Stimulated activated CD8-positive, alpha-beta memory T cell treated with anti-CD3 and anti-CD28 coated beads, Interleukin-7, amount 100 ng/mL, for 4 hours (primary cell): ENCODE measurements at regions not wholly inside any gene's neighbourhood (a gene's known extent, or its start where the extent isn't known, plus 50 kb on each side); places are given as distances from the start of the nearest gene placed in this dataset.
"Not testable (repeated sequence)": the region's sequence is repeated elsewhere in the genome, so short reads cannot be mapped to it uniquely, and the experiment has no call there.

ENCODE experiments used
- DNase-seq, 2 donors: peaks; one replicate each; pipeline ENCODE4 v3.0.0-alpha.2; 2020; ENCODE audit warnings: low read depth in 2 of 2

- no peak for DNase-seq
These were observed 822.1 kb downstream of the BRD1 start for GRCh38 chr22:49005557-49005956.

DNA sequence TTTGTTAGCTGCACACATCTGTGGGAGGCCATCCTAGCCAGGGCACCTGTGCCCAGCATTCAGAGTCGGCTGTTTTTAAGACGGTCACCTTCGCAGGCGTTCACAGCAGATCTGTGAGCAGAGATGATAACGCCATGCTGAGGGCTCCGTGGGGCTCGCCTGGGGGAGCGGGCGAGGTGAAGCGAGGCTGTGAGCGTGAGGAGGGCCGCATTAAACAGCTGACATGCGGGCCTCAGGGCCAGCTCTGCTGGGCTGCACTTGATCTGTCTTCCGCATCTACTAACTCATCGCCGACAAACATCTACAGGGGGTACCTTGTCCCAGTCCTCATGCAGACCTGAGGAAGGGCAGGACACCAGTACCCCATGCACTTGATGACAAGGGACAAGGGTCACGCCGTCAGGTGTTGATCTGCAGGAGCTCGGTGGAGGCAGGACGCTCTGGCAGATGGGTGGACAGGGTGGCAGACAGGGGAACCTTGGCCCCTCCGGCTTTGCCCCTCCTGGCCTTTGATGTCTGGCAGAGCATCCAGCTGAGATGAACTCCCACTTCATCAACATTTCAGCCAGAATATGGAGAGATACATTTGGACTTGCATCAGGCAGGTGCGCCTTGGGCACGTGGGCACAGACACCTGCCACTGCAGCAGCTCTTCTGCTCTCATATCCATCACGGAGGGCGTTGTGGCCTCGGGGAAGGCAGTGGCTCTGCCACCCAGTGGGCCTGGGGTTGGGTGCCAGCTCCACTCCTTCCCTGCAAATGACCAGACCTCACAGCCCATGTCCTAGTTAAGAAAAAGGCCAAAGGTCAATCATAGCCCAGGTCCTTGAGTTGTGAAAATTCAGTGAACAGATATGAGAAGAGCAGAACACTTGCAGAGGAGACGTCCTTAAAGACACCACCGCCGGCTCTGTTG is 822.9 kb downstream of the BRD1 start:
- DNase-seq, result no peak

DNA sequence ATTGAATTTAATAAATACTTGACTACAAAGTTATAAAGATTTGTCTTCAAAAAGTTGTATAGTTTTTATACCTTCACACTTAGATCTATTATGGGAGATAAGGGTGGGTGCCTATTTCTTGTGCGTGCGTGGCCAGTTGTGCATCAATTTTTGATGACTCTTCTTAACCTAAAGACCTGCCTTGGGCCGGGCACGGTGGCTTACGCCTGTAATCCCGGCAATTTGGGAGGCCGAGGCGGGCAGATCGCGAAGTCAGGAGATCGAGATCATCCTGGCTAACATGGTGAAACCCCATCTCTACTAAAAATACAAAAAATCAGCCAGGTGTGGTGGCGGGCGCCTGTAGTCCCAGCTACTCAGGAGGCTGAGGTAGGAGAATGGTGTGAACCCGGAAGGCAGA is 830.1 kb downstream of the BRD1 start:
- DNase-seq, result not testable (repeated sequence)

GRCh38 chr22:48993655-48994054 is 834.0 kb downstream of the BRD1 start:
- DNase-seq, result no peak

- no peak for DNase-seq
These were observed 843.0 kb downstream of the BRD1 start for GRCh38 chr22:48984639-48985038.

DNA sequence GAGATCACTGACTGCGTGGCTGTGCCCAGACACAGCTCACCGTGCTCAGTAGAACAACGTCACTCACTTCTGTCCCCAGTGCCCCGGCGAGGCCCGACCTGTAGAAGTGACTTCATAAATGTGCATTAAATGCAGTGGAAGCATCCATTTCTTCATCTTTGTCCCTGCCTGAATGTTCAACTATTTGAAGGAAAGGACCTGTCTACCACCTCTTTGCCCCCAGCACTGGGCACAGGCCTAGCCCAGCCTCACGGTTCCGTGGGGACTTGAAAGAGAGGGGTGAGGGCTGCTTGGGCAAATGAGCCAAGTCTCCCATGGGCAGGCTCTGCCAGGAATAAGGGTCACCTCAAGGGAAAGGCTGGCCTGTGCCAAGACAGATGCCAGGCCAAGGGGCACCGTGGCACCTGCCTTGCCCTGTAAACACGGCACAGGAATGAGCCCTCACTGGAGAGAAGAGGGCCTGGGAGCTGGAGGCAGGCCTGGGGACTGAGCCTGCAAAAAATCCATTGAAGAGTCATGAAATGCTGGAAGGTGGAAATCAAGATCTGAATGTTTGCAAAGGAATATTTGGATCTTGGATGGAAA is 845.3 kb downstream of the BRD1 start:
- no peak for DNase-seq

DNA sequence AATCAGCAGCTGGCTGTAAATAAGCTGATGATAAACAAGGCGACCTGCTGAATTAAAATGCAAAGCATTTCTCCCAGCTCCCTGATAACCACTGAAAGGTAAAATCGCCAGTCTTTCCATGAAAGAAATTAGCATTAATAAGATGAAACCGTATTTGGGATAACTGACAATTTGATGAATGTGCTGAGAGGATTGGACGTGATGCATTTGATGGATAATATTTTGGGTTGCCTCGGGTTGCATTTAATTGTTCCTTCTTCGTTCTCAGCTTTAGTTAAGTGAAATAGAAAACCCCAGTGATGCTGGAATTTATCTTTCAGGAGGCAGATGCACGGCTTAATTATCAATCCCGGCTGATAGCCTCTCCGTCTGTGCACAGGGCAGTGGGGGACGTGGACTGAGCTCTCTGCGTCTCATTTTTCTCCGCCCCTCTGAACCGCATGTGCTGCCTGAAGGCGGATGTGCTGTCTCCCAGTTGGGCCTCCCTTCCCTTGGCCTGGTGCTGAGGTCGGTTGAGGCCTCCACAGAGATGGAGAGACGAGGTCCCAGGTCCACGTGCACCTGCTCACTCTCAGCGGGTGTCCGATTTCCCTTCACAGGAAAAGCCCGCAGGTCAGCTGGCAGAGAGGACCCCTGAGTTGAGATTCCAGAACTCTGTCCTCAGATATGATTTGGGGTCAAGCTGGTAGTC is 846.2 kb downstream of the BRD1 start:
- DNase-seq, result no peak

DNA sequence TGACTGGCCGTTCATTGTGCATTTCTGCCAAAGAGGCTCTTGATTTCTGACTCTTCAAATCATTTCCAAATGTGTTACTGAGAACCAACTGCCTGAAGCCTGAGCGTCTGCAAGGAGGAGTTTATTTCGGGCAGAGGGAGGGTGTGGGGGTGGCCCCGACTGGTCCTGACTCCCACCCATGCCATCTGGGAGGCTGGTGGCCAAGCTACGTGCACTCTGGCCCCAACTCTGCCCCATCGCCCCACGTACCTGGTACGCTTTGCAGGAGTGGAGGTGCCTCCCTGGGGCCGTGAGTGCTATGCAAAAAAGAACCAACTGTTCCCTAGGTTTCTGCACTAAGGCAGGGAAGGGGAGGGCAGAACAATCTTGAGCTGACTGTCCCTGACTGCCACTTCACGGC is 846.8 kb downstream of the BRD1 start:
- DNase-seq, result no peak

- no peak for DNase-seq
These were observed 847.3 kb downstream of the BRD1 start for GRCh38 chr22:48980409-48980808.

- DNase-seq, result no peak
These were observed 848.2 kb downstream of the BRD1 start for GRCh38 chr22:48979482-48979881.

DNA sequence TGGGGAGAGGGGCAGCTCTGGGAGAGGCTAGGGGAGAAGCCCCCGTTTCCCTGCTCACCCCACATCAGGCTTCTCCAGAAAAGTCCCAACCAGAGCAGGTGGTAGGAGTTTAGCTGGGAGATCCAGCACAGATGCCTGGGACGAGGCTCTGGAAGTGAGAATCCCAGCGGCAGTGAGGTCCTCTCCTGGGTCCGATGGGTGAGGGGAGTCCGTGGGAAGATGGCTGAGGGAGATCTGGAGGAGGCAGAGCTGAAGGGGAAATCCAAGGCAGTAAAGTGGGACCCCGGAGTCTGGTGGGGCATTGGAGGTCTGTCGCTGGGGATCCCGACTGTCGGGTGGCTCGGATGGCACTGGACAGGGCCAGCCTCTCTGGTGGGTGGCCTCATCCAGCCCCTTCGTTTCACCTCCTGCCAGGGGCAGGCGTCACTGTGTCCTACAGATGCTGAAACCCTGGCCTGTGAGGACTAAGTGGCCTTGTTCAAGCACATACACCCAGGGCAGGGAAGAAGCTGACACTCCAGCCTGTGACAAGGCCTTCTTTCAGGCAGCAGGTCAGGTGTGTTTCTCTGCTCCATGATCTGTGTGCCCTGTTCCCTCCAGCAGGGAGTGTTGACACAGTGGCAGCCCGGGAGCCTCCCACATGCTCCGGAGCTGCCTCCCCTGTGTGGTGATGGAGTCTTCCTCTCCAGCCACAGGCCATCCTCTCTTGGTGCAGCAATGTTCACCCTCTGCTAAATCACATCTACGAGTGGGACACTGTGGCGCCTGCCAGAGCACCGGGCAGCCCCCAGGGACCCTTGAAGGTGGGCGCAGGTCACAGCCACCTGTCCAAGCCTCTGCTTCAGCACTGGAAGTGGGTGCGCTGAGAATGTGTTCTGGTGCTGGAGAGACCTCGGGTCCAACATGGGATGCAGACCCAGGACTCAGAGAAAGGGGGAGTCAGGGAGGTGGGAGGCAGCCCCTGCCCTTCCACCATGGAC is 850.8 kb downstream of the BRD1 start:
- no peak for DNase-seq

- no peak for DNase-seq
These were observed 851.8 kb downstream of the BRD1 start for GRCh38 chr22:48975886-48976285.

- DNase-seq, result no peak
These were observed 852.3 kb downstream of the BRD1 start for GRCh38 chr22:48975316-48975741.

DNA sequence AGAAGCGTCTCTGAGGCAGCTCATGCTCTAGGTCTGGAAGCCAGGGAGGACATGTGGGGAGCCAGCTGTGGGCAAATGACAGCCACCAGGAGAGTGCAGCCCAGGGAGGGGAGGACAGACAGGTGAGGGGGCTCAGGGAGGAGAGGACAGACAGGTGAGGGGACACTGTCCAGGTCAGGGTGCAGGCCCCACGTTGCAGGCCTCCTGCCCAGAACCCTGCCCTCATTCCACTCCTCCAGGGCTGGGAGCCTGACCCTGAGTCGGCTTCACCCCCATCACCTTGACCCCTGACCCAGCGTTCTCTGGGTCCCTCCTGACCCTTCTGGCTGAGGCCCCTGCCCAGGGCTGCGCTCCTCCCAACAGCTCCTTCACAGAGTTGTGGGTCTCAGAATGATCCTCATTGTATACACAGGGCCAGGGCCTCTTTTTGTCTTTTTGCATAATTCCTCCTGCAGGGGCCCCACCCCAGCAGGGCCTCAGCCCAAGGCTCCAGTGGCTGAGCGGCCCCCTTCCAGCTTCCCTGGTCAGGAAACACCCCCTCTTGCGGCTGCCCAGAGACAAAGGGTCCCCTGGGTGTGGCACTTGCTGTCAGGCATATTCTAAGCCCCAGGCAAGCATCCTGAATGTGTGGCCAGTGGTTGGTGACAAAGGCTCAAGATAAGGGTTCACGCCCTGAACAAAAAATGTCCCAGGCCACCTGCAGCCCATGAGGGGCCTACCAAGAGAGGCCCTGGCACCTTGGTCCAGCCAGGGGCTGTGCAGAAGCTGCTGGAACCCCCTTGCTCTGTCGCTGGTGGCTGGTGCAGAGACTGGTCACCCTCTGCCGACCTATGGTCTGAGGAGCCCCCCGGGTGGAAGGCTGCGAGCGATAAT is 853.0 kb downstream of the BRD1 start:
- DNase-seq, result no peak

GRCh38 chr22:48973694-48974041 is 854.0 kb downstream of the BRD1 start:
- no peak for DNase-seq

DNA sequence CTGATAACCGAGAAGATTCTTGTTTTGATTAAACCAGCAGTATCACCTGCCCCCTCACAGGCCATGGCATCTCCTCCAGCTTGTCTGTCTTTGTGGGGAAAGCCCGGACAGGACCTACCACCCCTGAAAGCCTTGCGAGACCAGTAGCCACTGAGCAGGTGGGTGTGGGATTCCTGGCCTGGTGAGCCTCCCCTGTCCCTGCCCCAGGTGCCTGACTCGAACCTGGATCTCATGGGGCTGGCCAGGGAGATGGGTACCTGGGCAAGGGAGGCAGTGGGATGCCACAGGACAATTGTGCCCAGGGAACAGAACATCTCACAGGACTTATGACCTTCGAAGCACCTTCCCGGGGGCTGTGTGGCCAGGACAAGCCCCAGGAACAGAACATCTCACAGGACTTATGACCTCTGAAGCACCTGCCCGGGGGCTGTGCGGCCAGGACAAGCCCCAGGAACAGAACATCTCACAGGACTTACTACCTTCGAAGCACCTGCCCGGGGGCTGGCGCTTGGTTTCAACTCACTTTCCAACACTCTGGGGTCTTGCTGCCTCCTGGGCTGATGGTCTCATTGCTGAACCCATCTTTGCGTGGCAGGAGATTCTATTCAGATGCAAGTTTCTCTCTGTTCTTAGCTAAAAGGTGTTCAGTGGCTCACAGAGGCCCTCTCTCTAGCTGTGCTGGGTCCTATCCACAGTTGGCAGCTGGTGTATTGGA is 854.5 kb downstream of the BRD1 start:
- DNase-seq, result no peak

DNA sequence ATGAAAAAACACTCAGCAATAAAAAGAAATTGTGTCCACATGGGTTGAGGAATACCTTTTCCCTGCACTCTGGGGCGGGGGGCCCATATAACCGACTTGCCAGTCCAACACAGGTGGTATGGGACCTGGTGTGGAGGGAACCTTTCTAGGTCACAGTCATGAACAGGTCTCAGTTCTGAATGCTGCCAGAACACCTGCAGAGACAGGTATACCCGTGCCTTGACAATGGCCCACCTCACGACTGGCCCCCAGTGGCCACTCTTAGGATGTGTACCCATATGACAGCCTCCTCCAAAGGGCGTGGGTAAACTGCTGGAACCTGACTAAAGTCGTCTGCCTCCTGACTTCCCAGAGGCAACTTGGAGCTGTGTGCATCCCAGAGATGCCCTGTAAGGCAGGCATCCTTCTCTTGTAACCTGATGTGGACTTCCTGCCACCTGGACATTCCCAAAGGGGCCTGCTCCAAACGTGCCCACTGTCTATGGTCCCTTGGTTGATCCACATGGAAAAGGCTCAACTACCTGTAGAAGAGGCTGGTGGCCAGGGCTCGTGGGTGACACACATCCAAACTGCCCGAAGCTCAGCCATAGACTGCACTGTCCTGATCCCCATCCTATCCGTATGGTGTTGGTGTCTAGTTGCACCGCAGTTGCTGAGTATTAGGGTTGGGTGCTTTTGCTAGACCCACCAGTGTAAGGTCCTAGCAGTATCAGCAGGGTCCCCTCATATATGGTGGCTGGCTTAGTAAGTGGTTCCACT is 859.3 kb downstream of the BRD1 start:
- DNase-seq, result no peak

GRCh38 chr22:48963405-48963804 is 864.3 kb downstream of the BRD1 start:
- no peak for DNase-seq

DNA sequence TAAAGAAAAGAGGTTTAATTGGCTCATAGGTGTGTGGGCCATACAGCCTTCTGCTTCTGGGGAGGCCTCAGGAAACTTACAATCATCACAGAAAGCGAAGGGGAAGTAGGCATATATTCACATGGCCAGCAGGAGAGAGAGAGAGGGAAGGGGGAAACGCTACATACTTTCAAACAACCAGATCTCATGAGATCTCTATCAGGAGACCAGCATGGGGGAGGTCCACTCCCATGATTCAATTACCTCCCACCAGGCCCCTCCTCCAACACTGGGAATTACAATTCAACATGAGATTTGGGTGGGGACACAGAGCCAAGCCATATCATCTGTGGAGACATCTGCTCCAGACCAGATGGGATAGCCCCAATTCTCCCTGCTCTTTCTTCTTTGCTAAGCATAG is 866.0 kb downstream of the BRD1 start:
- DNase-seq, result no peak
